ENCODE measurements at regions not wholly inside any gene's neighbourhood (a gene's known extent, or its start where the extent isn't known, plus 50 kb on each side); places are given as distances from the start of the nearest gene placed in this dataset.

DNA sequence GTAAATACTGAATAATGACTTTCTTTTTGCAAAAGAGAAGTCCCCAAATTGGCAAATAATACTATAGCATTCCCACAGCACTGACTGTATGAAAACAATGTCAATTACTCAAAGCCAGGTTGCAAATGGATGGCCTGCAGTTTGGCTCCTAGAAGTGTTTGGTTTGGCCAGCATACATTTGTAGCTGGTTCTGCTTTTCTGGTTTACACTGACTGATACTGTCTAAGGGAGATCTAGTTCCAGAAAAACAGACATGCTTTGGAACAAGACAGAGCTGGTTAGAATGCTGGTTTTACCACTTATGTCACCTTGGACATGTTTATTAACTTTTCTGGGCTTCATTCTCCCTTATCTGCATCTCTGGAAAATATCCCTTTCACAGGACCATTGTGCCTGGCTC is 81.5 kb upstream of the TRPM3 start:
- intact Hi-C loops (cut with DNase I) = no loop called here
- Histone ChIP-seq H3K9me3 (no peaks in the 10 kb centered on the region), H3K27me3 (replicated peaks; ENCODE audit: insufficient read depth) (no peaks in the 10 kb centered on the region), H3K4me1 (replicated peaks) (no peaks in the 10 kb centered on the region), H3K36me3 (no peaks in the 10 kb centered on the region), H3K27ac (no peak overlapping the region), H3K4me3 (no peak overlapping the region)
- DNase-seq (ENCODE audit: low spot score) = peak; percentile 64
- TF ChIP-seq POLR2AphosphoS5 (IDR thresholded peaks at IDR 0.05) (peak; percentile 77), POLR2A (IDR thresholded peaks at IDR 0.05) (no peak)
- TF ChIP-seq, protein P1, sequence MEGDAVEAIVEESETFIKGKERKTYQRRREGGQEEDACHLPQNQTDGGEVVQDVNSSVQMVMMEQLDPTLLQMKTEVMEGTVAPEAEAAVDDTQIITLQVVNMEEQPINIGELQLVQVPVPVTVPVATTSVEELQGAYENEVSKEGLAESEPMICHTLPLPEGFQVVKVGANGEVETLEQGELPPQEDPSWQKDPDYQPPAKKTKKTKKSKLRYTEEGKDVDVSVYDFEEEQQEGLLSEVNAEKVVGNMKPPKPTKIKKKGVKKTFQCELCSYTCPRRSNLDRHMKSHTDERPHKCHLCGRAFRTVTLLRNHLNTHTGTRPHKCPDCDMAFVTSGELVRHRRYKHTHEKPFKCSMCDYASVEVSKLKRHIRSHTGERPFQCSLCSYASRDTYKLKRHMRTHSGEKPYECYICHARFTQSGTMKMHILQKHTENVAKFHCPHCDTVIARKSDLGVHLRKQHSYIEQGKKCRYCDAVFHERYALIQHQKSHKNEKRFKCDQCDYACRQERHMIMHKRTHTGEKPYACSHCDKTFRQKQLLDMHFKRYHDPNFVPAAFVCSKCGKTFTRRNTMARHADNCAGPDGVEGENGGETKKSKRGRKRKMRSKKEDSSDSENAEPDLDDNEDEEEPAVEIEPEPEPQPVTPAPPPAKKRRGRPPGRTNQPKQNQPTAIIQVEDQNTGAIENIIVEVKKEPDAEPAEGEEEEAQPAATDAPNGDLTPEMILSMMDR (IDR thresholded peaks at IDR 0.05) = no peak

DNA sequence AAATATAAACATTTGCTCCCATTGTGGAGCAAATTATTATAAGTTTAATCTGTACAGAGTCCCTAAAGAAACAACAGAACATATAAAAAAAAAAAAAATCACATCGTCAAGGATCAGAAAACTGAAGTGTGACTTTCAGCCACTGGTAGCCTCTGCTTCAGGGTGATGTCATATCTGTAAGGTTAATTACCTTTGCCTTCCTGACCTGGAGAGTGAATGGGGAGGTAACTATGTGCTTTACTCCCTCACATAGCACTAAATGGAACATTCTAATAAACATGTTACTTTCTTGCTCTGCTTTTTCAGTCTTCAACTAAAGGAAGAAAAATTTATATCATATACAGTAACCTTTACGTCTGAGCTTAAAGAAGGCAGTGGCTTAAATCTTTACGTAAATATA is 70.3 kb upstream of the TRPM3 start:
- no peak overlapping the region for H3K4me3 ChIP-seq
- no peak for DNase-seq (ENCODE audit: low spot score)
- H3K27ac ChIP-seq = no peak overlapping the region
- no peaks in the 10 kb centered on the region for H3K27me3 ChIP-seq (replicated peaks; ENCODE audit: insufficient read depth)
- intact Hi-C loops (cut with DNase I) = no loop called here
- no peaks in the 10 kb centered on the region for H3K9me3 ChIP-seq
- no peaks in the 10 kb centered on the region for H3K4me1 ChIP-seq (replicated peaks)
- no peak for TF ChIP-seq POLR2AphosphoS5 (IDR thresholded peaks at IDR 0.05)
- no peak for TF ChIP-seq POLR2A (IDR thresholded peaks at IDR 0.05)
- TF ChIP-seq, protein P1 (IDR thresholded peaks at IDR 0.05) = no peak
- WGBS = 70% methylated on average over 3 of the region's 3 CpGs
- no peaks in the 10 kb centered on the region for H3K36me3 ChIP-seq

DNA sequence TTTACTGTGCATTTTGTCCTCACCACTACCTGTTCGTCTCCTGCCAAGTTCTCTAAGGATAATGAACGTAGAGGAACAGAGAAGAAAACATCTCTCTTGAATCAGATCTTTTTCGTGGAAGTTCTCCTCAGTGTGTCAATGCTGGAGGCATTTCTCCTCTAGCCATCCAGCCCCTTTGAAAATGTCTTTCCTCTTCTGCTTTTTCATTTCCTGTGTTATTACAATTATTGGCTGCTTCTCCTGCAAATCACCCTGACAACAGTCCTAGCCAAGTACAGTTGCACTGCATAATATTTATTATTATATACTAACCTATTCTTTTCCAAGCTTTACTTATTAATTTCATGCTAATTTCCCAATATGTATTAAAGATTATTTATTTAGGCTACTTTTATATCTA is 61.8 kb upstream of the TRPM3 start:
- H3K4me1 ChIP-seq (replicated peaks) = no peaks in the 10 kb centered on the region
- no peak overlapping the region for H3K27ac ChIP-seq
- H3K9me3 ChIP-seq = no peaks in the 10 kb centered on the region
- no peaks in the 10 kb centered on the region for H3K27me3 ChIP-seq (replicated peaks; ENCODE audit: insufficient read depth)
- H3K36me3 ChIP-seq = no peaks in the 10 kb centered on the region
- H3K4me3 ChIP-seq = no peak overlapping the region
- DNase-seq (ENCODE audit: low spot score) = no peak
- intact Hi-C loops (cut with DNase I) = no loop called here
- TF ChIP-seq, protein P1 (IDR thresholded peaks at IDR 0.05) = no peak
- TF ChIP-seq POLR2AphosphoS5 (IDR thresholded peaks at IDR 0.05) = no peak
- no peak for TF ChIP-seq POLR2A (IDR thresholded peaks at IDR 0.05)
- WGBS = 69% methylated on average over 3 of the region's 3 CpGs

DNA sequence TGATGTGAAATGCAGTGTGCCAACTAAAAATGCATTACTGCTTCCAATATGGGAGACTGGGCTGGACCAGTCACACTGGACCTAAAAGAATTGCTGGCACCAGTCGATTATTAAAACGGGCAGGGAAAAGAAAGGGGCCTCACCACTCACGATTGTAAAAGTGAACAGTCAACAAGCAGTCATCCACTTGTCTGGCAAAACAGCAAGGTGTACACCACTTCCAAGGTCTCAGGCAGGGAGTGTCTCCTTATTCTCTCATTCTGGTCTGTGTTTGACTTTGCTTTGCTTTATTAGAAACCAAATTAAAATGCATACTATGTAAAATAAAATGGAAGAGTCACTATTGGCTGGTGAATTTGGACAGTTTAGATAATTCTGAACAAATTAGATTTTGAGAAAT is 57.8 kb upstream of the TRPM3 start:
- no peak for DNase-seq (ENCODE audit: low spot score)
- no peaks in the 10 kb centered on the region for H3K27me3 ChIP-seq (replicated peaks; ENCODE audit: insufficient read depth)
- H3K9me3 ChIP-seq = no peaks in the 10 kb centered on the region
- WGBS = 34% methylated on average over 3 of the region's 3 CpGs
- intact Hi-C loops (cut with DNase I) = no loop called here
- H3K36me3 ChIP-seq = no peaks in the 10 kb centered on the region
- H3K4me3 ChIP-seq = no peak overlapping the region
- no peaks in the 10 kb centered on the region for H3K4me1 ChIP-seq (replicated peaks)
- H3K27ac ChIP-seq = no peak overlapping the region
- TF ChIP-seq POLR2AphosphoS5 (IDR thresholded peaks at IDR 0.05) (no peak), POLR2A (IDR thresholded peaks at IDR 0.05) (no peak)
- TF ChIP-seq, protein P1 (IDR thresholded peaks at IDR 0.05) = no peak

DNA sequence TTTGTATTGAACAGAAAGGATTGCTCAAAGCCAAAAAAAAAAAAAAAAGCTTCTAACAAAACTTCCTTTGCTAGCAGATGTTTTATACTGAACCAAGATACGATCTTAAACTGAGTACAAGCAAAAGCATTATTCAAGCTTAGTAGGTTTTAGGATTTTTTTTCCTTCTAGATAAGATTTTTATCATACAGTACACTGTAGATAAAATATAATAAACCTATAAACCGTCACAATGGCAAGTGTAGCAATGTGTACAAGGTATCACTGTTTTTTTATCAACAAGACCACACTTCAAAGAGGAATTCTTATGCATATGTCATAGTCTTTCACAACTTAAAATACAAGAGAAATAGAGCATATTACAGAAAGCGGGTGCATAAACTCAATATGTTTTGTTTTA is 56.5 kb upstream of the TRPM3 start:
- no peaks in the 10 kb centered on the region for H3K4me1 ChIP-seq (replicated peaks)
- H3K27ac ChIP-seq = no peak overlapping the region
- H3K27me3 ChIP-seq (replicated peaks; ENCODE audit: insufficient read depth) = no peaks in the 10 kb centered on the region
- TF ChIP-seq POLR2A (IDR thresholded peaks at IDR 0.05) (no peak), POLR2AphosphoS5 (IDR thresholded peaks at IDR 0.05) (no peak)
- TF ChIP-seq, protein P1 (IDR thresholded peaks at IDR 0.05) = no peak
- H3K9me3 ChIP-seq = no peaks in the 10 kb centered on the region
- no peaks in the 10 kb centered on the region for H3K36me3 ChIP-seq
- intact Hi-C loops (cut with DNase I) = no loop called here
- H3K4me3 ChIP-seq = no peak overlapping the region
- DNase-seq (ENCODE audit: low spot score) = no peak
- 46% methylated on average over 3 of the region's 3 CpGs for WGBS
